NB4 (cell line): ENCODE measurements at regions not wholly inside any gene's neighbourhood (a gene's known extent, or its start where the extent isn't known, plus 50 kb on each side); places are given as distances from the start of the nearest gene placed in this dataset.
"Not testable (repeated sequence)": the region's sequence is repeated elsewhere in the genome, so short reads cannot be mapped to it uniquely, and the experiment has no call there.

Experiments used
- DNase-seq: peaks from one replicate; pipeline ENCODE4 v3.0.0; 2010; ENCODE audit warnings: low read depth
- H3K4me3 ChIP-seq: one replicate; pipeline ENCODE4 v1.5.1; 2011; ENCODE audit warnings: mild to moderate bottlenecking, low read depth, low read length, moderate library complexity
- CTCF ChIP-seq: IDR thresholded peaks from one replicate; pipeline ENCODE4 v1.5.1; 2012; ENCODE audit warnings: low read depth, low read length
- MAX ChIP-seq: IDR thresholded peaks from 2 replicates; pipeline ENCODE4 v1.6.1; 2011; ENCODE audit warnings: low read depth, low read length
- MYC ChIP-seq: IDR thresholded peaks from 2 replicates; pipeline ENCODE4 v1.6.1; 2011; ENCODE audit warnings: low read depth, low read length
- POLR2A ChIP-seq: IDR thresholded peaks from 2 replicates; pipeline ENCODE4 v1.6.1; 2011; ENCODE audit warnings: mild to moderate bottlenecking; ENCODE audit not compliant: insufficient read length; ENCODE audit errors: extremely low read depth

- H3K4me3 ChIP-seq: no peak overlapping the region
- TF ChIP-seq CTCF: no peak
- TF ChIP-seq MYC: no peak
- no peak for TF ChIP-seq POLR2A
- TF ChIP-seq MAX: no peak
- no peak for DNase-seq
Observed at GRCh38 chr9:87386490-87387025, 111.1 kb upstream of the DAPK1 start.

- DNase-seq: no peak
Observed at GRCh38 chr9:87387351-87388011, 110.2 kb upstream of the DAPK1 start.

DNA sequence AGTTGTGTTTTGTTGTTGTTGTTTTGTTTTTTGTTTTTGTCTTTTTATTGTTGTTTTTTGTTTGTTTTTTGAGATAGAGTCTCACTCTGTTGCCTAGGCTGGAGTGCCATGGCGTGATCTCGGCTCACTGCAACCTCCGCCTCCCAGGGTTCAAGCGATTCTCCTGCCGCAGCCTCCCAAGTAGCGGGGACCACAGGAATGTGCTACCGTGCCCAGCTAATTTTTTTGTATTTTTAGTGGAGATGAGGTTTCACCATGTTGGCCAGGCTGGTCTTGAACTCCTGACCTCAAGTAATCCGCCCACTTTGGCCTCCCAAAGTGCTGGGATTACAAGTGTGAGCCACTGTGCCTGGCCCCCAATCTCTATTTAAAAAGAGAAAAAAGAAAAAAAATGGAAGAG lies 109.0 kb upstream of the DAPK1 start:
- H3K4me3 ChIP-seq, DNase-seq: not testable (repeated sequence)

More at GRCh38 chr9:87387351-87388011, 110.2 kb upstream of the DAPK1 start:
- H3K4me3 ChIP-seq: no peak overlapping the region
- TF ChIP-seq MAX: no peak
- TF ChIP-seq POLR2A: no peak
- no peak for TF ChIP-seq CTCF
- no peak for TF ChIP-seq MYC

- TF ChIP-seq CTCF (no peak), MYC (no peak), MAX (no peak), POLR2A (no peak)
- H3K4me3 ChIP-seq: no peak overlapping the region
- DNase-seq: no peak
Observed at GRCh38 chr9:87389936-87390335, 107.7 kb upstream of the DAPK1 start.

DNA sequence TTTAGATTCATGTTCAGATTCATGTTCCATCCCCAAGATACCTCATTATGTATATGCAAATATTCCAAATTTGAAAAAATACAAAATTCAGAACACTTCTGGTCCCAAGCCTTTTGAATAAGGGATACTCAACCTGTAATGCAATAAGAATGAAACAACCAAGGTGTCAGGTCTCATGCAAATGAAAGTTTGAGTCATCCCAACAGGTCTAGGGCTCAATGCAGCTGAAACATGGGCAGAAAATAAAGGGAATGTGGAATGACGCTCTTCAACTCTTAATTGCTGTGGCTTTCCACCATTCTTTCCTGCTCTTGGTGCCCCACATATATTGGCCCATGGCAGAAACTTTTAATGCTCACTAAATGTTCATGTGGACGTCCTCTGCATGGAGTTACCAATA lies 107.3 kb upstream of the DAPK1 start:
- H3K4me3 ChIP-seq: no peak overlapping the region
- DNase-seq: no peak
- no peak for TF ChIP-seq CTCF
- TF ChIP-seq MYC: no peak
- no peak for TF ChIP-seq MAX
- no peak for TF ChIP-seq POLR2A

GRCh38 chr9:87392086-87392485 lies 105.6 kb upstream of the DAPK1 start:
- H3K4me3 ChIP-seq: no peak overlapping the region
- no peak for DNase-seq
- TF ChIP-seq MYC (no peak), CTCF (no peak), POLR2A (no peak), MAX (no peak)
